HL-60 (cell line): ENCODE measurements at regions not wholly inside any gene's neighbourhood (a gene's known extent, or its start where the extent isn't known, plus 50 kb on each side); places are given as distances from the start of the nearest gene placed in this dataset.

Experiments used
- GABPA ChIP-seq: IDR thresholded peaks from 2 replicates; pipeline ENCODE4 v1.6.1; 2012; ENCODE audit warnings: low read depth
- POLR2AphosphoS5 ChIP-seq: IDR thresholded peaks from 2 replicates; pipeline ENCODE4 v1.6.1; 2012; ENCODE audit warnings: low read depth
- REST ChIP-seq: IDR thresholded peaks from 2 replicates; pipeline ENCODE4 v1.6.1; 2012; ENCODE audit warnings: low read depth; ENCODE audit not compliant: insufficient replicate concordance
- TF ChIP-seq, protein P1 (sequence below): IDR thresholded peaks from one replicate; pipeline ENCODE4 v1.5.1; 2011; ENCODE audit warnings: low read length, control low read depth, inconsistent platforms; ENCODE audit not compliant: insufficient read depth

DNA sequence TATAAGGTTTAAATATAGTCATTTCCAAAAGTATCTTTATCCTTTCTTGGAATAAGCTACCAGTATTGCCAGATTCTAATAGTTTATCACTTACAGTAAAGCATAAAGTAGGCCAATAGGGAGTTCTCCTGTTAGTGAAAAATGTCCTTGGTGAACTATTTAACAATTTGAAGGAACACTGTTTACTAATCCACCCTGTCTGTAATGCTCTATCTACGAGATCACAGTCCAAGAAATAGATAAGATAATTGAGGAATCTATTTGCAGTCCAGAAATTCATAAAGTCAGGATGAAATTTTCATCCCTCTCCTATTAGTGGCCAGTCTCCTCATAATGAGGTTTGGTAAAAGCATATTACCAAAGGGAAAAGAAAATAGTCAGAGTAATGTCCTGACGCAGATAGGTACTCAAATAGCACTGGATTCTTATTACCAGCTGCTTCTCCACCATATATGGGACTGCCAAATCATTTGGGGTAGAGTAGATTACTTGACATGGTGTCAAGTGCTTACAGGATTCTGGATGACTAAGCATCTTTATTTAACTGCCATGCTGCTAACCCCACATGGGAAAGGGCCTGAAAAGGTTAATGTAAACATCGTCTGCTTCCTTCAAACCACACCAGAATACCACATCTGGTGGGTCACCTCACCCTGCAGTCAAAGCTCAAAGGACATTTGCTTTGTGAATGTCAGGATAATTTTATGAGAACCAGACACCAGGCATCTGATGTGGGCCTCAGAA is 808.1 kb downstream of the EFNA5 start:
- TF ChIP-seq REST (no peak), POLR2AphosphoS5 (no peak), GABPA (no peak)
- TF ChIP-seq, protein P1, sequence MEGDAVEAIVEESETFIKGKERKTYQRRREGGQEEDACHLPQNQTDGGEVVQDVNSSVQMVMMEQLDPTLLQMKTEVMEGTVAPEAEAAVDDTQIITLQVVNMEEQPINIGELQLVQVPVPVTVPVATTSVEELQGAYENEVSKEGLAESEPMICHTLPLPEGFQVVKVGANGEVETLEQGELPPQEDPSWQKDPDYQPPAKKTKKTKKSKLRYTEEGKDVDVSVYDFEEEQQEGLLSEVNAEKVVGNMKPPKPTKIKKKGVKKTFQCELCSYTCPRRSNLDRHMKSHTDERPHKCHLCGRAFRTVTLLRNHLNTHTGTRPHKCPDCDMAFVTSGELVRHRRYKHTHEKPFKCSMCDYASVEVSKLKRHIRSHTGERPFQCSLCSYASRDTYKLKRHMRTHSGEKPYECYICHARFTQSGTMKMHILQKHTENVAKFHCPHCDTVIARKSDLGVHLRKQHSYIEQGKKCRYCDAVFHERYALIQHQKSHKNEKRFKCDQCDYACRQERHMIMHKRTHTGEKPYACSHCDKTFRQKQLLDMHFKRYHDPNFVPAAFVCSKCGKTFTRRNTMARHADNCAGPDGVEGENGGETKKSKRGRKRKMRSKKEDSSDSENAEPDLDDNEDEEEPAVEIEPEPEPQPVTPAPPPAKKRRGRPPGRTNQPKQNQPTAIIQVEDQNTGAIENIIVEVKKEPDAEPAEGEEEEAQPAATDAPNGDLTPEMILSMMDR = no peak
